Coronary artery (tissue), 2 donors: ENCODE measurements at regions not wholly inside any gene's neighbourhood (a gene's known extent, or its start where the extent isn't known, plus 50 kb on each side); places are given as distances from the start of the nearest gene placed in this dataset.
A peak's percentile ranks its signal among the peaks of the same experiment; 100 is the strongest.
"Not testable (repeated sequence)": the region's sequence is repeated elsewhere in the genome, so short reads cannot be mapped to it uniquely, and the experiment has no call there.

Experiments used
- DNase-seq: peaks from one replicate; pipeline ENCODE4 v3.0.0-alpha.2; 2017; ENCODE audit warnings: low spot score
- H3K27ac ChIP-seq, 2 donors: fragments of 200-600 bp; sonication (generic); one replicate each; pipeline ENCODE4 v1.5.1; 2016 to 2019
- H3K4me3 ChIP-seq: fragments of 200-600 bp; sonication (generic); 2 replicates; pipeline ENCODE4 v1.5.1; 2016; ENCODE audit warnings: mild to moderate bottlenecking, moderate library complexity
- CTCF ChIP-seq: fragments of 200-600 bp; sonication (generic); IDR thresholded peaks from one replicate; pipeline ENCODE4 v1.5.1; 2019; ENCODE audit warnings: antibody characterized with exemption

DNA sequence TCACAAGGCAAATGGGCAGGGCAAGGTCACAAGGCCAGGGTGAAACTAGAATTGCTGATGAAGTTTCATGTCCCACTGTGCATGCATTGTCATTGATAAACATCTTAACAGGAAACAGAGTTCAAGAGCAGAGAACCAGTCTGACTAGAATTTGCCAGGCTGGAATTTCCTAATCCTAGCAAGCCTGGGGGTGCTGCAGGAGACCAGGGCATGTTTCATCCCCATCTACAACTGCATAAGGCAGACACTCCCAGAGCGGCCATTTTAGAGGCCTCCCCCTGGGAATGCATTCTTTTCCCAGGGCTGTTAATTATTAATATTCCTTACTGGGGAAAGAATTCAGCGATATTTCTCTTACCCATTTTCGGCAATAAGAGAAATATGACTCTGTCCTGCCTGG, 172.6 kb upstream of the XIST start:
- H3K4me3 ChIP-seq, DNase-seq, H3K27ac ChIP-seq: not testable (repeated sequence)

DNA sequence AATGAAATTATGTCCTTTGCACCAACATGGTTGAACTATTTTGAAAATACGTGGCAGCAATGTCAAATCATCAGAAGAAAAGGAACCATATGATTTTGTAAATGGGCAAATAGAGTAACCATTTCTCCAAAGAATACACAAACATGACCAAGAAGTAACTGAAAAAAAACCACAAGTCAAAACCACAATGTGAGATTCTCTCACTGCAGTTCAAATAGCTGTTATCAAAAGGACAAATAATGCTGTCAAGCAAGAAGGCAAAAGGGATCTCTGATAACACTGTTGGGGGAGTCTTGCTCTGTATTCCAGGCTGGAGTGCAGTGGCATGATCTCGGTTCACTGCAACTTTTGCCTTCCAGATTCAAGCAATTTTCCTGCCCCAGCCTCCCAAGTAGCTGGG, 170.7 kb upstream of the XIST start:
- no peak for DNase-seq
- Histone ChIP-seq H3K4me3 (no peak overlapping the region), H3K27ac (no peak overlapping the region)
- no peak for TF ChIP-seq CTCF

DNA sequence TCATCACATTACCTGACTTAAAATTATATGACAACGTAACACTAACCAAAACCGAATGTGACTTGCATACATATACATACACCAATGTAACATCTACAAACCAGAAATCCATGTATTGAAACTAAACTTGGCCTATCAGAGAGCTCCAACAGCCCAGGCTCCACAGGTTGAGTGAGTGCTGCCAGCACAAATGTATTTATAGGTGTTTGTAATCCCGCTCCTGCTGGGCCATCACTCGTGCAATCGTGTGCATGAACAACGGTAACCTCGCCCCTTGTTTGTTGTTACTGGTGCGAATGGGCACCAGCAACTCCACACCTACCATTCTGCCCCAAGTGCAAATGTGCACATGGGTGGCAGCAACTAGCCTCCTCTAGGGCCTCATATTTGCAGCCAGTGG, 165.7 kb upstream of the XIST start:
- H3K4me3 ChIP-seq = no peak overlapping the region
- no peak for TF ChIP-seq CTCF
- no peak for DNase-seq
- no peak overlapping the region for H3K27ac ChIP-seq

DNA sequence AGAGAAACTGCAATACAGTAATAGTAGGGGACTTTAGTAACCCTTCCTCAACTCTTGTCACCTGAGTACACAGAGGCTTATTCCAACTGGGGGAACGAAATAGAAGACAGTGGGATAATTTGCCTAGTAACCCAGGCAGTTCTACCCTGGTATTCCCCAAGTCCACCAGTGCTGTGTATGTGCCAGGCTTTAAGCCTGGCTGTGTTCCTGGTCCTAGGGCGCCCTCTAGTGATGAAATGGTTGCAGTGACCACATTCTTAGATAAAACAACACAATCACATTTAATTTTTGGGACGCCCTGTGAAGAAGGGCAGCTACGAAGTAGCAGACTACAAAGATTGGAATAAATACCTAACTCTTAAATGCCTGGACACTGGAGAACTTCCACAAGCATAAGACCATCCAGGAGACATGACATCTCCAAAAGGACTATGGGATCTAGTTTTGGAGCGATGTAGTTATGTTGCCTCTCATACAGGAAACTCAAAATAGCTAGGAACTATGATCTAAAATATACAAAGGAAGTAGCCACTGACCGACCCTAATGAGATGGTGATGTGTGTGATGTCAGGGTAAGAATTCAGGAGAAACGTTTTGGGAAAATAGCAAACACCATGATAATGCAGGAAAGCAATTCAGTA, 163.0 kb upstream of the XIST start:
- no peak overlapping the region for H3K27ac ChIP-seq
- TF ChIP-seq CTCF = peak; percentile 74
- no peak overlapping the region for H3K4me3 ChIP-seq
- no peak for DNase-seq

GRCh38 chrX:74009041-74009440, 156.5 kb upstream of the XIST start:
- Histone ChIP-seq H3K4me3 (no peak overlapping the region), H3K27ac (no peak overlapping the region)
- TF ChIP-seq CTCF = no peak
- DNase-seq = no peak

GRCh38 chrX:73992019-73992418, 139.5 kb upstream of the XIST start:
- no peak for TF ChIP-seq CTCF
- DNase-seq = no peak
- Histone ChIP-seq H3K4me3 (no peak overlapping the region), H3K27ac (no peak overlapping the region)

DNA sequence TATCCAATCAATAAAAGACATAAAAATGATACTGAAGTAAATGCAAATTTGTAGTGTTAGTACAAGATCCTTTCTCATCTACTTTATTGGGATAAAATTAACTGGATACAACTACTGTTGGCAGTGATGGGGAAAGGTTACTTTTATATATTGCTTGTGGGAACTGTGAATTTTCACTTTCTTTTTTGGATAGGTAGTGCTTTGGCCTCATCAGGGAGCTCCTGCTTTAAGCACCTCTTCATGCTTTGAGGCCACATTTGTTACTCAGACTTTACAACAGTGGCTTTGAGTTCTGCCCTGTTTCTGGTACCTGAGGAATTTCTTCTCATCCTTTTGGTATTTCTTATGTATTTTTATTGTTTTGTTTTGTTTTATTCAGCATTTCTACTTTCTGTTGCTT, 134.7 kb upstream of the XIST start:
- TF ChIP-seq CTCF = no peak
- H3K4me3 ChIP-seq = no peak overlapping the region
- H3K27ac ChIP-seq = no peak overlapping the region
- DNase-seq = no peak
